Lower lobe of right lung (tissue), 2 donors: ENCODE measurements at regions not wholly inside any gene's neighbourhood (a gene's known extent, or its start where the extent isn't known, plus 50 kb on each side); places are given as distances from the start of the nearest gene placed in this dataset.

Experiments used
- ATAC-seq, 2 donors: fragments of 200-7000 bp; cut with Tn5 transposase; one replicate each; pipeline ENCODE4 v1.9.1; 2020 to 2022; ENCODE audit warnings: mild to moderate bottlenecking in 2 of 2, moderate library complexity in 2 of 2
- DNase-seq: peaks from one replicate; pipeline ENCODE4 v3.0.0-alpha.2; 2020
- H3K27ac ChIP-seq: fragments of 200-600 bp; one replicate; pipeline ENCODE4 v1.8.0; 2022
- H3K27me3 ChIP-seq: fragments of 200-600 bp; one replicate; pipeline ENCODE4 v1.8.0; 2022; ENCODE audit warnings: low read depth
- H3K36me3 ChIP-seq: fragments of 200-600 bp; one replicate; pipeline ENCODE4 v1.8.0; 2022; ENCODE audit warnings: mild to moderate bottlenecking
- H3K4me1 ChIP-seq: fragments of 200-600 bp; one replicate; pipeline ENCODE4 v1.8.0; 2022
- H3K4me3 ChIP-seq: fragments of 200-600 bp; one replicate; pipeline ENCODE4 v1.8.0; 2022; ENCODE audit warnings: mild to moderate bottlenecking
- H3K9me3 ChIP-seq: fragments of 200-600 bp; one replicate; pipeline ENCODE4 v1.8.0; 2022
- intact Hi-C: fragments of 100-400 bp; cut with DNase I; formaldehyde crosslinking; loops from one replicate; pipeline ENCODE4 v1.11.0; 2022
- TF ChIP-seq, protein P1 (sequence below): fragments of 200-600 bp; IDR thresholded peaks from one replicate; pipeline ENCODE4 v1.8.0; 2022; ENCODE audit warnings: antibody characterized with exemption, mild to moderate bottlenecking
- donor health status: DM: no; HTN: yes; CAD: no; lungs with severe emphysema.

DNA sequence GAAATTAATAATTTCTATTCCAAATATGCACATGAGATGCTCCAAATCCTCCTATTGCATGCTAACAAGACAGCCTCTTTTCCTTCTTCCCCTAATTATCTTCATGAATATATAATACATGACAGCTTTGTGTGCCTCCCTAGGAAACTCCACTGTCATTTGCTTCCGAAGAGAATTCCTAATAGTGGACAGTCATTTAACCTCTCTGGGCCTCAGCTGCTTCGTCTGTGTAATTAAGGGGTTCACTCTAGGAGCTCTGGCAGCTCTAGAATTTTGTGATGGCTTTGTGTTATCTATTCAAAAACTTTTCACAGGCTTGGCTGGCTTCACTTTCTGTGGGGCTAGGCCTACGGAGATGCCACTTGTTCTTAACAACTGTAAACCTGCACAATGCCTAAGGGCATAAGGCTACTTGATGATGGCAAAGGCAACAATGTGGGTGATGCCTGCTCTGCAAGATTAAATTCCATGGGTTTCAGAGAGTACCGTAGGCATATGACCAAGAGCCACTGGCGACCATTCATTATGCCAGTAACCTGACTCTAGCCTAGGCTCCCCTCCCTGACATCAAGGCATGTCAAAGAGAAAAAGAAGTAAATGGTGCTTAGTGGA, 333.8 kb upstream of the UMPS start:
- H3K4me1 ChIP-seq, result no peaks in the 10 kb centered on the region
- intact Hi-C loops, result no loop called here
- ATAC-seq, result no peak
- TF ChIP-seq, protein P1, sequence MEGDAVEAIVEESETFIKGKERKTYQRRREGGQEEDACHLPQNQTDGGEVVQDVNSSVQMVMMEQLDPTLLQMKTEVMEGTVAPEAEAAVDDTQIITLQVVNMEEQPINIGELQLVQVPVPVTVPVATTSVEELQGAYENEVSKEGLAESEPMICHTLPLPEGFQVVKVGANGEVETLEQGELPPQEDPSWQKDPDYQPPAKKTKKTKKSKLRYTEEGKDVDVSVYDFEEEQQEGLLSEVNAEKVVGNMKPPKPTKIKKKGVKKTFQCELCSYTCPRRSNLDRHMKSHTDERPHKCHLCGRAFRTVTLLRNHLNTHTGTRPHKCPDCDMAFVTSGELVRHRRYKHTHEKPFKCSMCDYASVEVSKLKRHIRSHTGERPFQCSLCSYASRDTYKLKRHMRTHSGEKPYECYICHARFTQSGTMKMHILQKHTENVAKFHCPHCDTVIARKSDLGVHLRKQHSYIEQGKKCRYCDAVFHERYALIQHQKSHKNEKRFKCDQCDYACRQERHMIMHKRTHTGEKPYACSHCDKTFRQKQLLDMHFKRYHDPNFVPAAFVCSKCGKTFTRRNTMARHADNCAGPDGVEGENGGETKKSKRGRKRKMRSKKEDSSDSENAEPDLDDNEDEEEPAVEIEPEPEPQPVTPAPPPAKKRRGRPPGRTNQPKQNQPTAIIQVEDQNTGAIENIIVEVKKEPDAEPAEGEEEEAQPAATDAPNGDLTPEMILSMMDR, result no peak
- no peak overlapping the region for H3K27ac ChIP-seq
- no peak overlapping the region for H3K4me3 ChIP-seq
- no peak for DNase-seq
- H3K9me3 ChIP-seq, result no peaks in the 10 kb centered on the region
- H3K36me3 ChIP-seq, result no peaks in the 10 kb centered on the region
- H3K27me3 ChIP-seq, result no peaks in the 10 kb centered on the region

DNA sequence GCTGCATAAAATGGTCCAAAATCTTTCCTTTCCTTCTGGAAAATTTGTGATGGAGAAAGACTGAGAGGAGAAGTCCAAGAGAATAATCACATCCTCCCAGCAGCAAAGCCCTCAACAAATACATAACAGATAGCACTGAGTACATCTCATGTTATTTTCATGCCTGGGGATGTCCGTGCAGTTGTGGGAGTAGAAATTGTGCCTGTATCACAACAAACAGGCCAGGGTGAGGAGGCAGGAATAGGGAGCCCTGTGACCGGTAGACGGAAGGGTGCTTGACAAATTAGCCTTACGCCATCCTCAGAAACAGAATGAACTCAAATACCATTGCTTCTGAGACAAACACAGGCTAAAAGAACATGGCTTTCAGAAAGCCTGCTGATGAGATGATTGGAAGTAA, 333.2 kb upstream of the UMPS start:
- no peak for DNase-seq
- TF ChIP-seq, protein P1, result no peak
- intact Hi-C loops, result no loop called here

DNA sequence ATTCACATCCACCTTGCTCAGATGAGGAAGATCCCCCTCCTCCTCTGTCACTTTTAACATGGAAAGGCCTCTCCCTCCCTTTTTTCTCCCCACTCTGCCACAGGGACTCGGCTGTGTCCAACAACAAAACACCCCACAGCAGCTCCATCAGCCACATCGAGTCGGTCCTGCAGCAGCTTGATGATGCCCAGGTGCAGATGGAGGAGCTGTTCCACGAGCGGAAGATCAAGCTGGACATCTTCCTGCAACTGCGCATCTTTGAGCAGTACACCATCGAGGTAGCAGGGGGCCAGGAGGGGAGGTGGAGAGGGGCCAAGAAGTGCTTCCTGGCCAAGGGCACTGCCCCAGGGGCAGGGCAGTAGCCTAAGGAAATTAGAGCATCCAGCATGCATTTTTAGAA, 331.7 kb upstream of the UMPS start:
- no peaks in the 10 kb centered on the region for H3K9me3 ChIP-seq
- H3K27ac ChIP-seq, result no peak overlapping the region
- intact Hi-C loops, result no loop called here
- H3K4me1 ChIP-seq, result no peaks in the 10 kb centered on the region
- H3K36me3 ChIP-seq, result no peaks in the 10 kb centered on the region
- DNase-seq (no peak), ATAC-seq (no peak)
- TF ChIP-seq, protein P1, result no peak
- no peaks in the 10 kb centered on the region for H3K27me3 ChIP-seq
- H3K4me3 ChIP-seq, result no peak overlapping the region

More for the DNA sequence above, 333.2 kb upstream of the UMPS start:
- no peak overlapping the region for H3K27ac ChIP-seq
- H3K4me1 ChIP-seq, result no peaks in the 10 kb centered on the region
- no peaks in the 10 kb centered on the region for H3K27me3 ChIP-seq
- no peak for ATAC-seq
- H3K36me3 ChIP-seq, result no peaks in the 10 kb centered on the region
- no peak overlapping the region for H3K4me3 ChIP-seq
- H3K9me3 ChIP-seq, result no peaks in the 10 kb centered on the region

DNA sequence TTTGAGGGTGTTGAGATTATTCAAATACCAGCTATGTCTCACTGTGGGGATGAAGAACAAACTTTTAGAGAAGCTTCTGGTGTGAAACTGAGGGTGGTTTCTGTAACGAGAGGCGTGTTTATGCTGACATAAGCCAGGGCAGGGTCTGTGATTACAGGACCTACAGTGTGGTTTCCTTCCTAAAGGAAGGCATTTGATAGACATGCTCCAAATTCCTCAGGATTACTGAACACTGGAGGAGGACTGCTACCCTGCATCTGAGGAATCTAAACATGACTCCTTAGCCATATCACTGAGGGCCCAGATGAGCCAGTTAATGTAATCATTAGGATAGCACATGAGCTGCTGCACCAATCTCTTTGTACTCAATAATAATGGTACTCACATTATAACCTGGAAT, 328.4 kb upstream of the UMPS start:
- ATAC-seq (no peak), DNase-seq (no peak)
- Histone ChIP-seq H3K36me3 (no peaks in the 10 kb centered on the region), H3K4me3 (no peak overlapping the region), H3K9me3 (no peaks in the 10 kb centered on the region), H3K27me3 (no peaks in the 10 kb centered on the region), H3K4me1 (no peaks in the 10 kb centered on the region), H3K27ac (no peak overlapping the region)
- intact Hi-C loops, result no loop called here
- TF ChIP-seq, protein P1, result no peak

DNA sequence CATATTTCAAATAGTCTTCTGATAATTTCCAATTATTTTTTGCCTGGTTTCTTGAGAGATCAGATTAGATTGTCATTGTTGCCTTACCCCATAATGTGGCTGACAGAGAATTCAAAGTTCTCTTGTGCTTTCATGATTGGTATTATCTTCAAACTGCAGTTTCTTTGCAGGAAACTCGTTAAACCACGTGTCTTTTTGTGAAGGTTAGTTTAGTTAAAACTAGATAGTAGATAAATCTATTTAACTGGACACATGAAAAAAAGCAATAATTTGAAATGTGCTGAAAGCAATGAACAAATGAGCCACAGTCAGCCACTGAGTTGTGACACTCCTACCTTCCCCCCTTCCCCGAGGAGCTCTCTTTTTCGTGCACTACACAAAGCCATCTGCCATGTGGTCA, 327.5 kb upstream of the UMPS start:
- Histone ChIP-seq H3K4me3 (no peak overlapping the region), H3K27me3 (no peaks in the 10 kb centered on the region), H3K36me3 (no peaks in the 10 kb centered on the region), H3K4me1 (no peaks in the 10 kb centered on the region), H3K9me3 (no peaks in the 10 kb centered on the region), H3K27ac (no peak overlapping the region)
- DNase-seq (no peak), ATAC-seq (no peak)
- TF ChIP-seq, protein P1, result no peak
- intact Hi-C loops, result no loop called here

DNA sequence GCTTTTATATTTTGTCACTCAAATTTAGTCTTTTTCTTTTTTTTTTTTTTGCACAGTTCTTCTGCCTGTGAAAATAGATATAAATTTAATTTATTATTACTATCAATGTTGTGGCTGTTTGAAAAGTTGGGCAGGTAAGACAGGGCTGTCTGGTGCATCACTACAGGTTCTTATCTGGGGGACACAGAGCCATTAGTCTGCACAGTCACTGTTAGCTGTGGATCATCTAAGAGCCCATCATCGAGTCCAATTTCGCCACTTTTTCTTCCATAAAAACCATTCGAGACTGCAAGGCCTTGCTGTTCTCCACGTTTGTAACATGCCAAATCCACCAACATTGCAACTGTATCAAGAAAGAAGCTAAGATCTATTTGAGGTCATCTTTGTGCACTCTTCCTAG, 325.6 kb upstream of the UMPS start:
- H3K4me3 ChIP-seq, result no peak overlapping the region
- H3K4me1 ChIP-seq, result no peaks in the 10 kb centered on the region
- H3K36me3 ChIP-seq, result no peaks in the 10 kb centered on the region
- no peaks in the 10 kb centered on the region for H3K9me3 ChIP-seq
- no peaks in the 10 kb centered on the region for H3K27me3 ChIP-seq
- intact Hi-C loops, result no loop called here
- no peak for ATAC-seq
- no peak for DNase-seq
- H3K27ac ChIP-seq, result no peak overlapping the region
- TF ChIP-seq, protein P1, result no peak
